Peyer's patch (tissue), 4 donors: ENCODE measurements at regions not wholly inside any gene's neighbourhood (a gene's known extent, or its start where the extent isn't known, plus 50 kb on each side); places are given as distances from the start of the nearest gene placed in this dataset.

ENCODE experiments used
- POLR2A ChIP-seq, 2 donors: fragments of 450-650 bp; IDR thresholded peaks; one replicate each; pipeline ENCODE4 v1.5.1; 2017; ENCODE audit warnings: antibody characterized with exemption in 2 of 2, mild to moderate bottlenecking in 2 of 2, moderate library complexity in 2 of 2
- TF ChIP-seq, protein P1 (sequence below), 6 experiments: fragments of 450-650 bp in 4 of 6; fragments of 200-600 bp in 2 of 6; sonication (generic) in 1 of 6; IDR thresholded peaks; one replicate each; pipeline ENCODE4 v1.5.1; 2017 to 2019; ENCODE audit warnings: antibody characterized with exemption in 6 of 6, mild to moderate bottlenecking in 3 of 6, moderate library complexity in 1 of 6

- TF ChIP-seq, protein P1, sequence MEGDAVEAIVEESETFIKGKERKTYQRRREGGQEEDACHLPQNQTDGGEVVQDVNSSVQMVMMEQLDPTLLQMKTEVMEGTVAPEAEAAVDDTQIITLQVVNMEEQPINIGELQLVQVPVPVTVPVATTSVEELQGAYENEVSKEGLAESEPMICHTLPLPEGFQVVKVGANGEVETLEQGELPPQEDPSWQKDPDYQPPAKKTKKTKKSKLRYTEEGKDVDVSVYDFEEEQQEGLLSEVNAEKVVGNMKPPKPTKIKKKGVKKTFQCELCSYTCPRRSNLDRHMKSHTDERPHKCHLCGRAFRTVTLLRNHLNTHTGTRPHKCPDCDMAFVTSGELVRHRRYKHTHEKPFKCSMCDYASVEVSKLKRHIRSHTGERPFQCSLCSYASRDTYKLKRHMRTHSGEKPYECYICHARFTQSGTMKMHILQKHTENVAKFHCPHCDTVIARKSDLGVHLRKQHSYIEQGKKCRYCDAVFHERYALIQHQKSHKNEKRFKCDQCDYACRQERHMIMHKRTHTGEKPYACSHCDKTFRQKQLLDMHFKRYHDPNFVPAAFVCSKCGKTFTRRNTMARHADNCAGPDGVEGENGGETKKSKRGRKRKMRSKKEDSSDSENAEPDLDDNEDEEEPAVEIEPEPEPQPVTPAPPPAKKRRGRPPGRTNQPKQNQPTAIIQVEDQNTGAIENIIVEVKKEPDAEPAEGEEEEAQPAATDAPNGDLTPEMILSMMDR (IDR thresholded peaks at IDR 0.05): no peak
- TF ChIP-seq POLR2A (IDR thresholded peaks at IDR 0.05): no peak
Observed at GRCh38 chr4:181157647-181158046, 1085.6 kb upstream of the TENM3 start.
